ENCODE measurements at regions not wholly inside any gene's neighbourhood (a gene's known extent, or its start where the extent isn't known, plus 50 kb on each side); places are given as distances from the start of the nearest gene placed in this dataset.

GRCh38 chr5:136819526-136820302 is 454.4 kb upstream of the TRPC7 start:
- 38% methylated on average over 1 of the region's 1 CpG for WGBS (ENCODE audit: missing lambda C conversion rate)
- Histone ChIP-seq H3K4me1 (no peaks in the 10 kb centered on the region), H3K4me3 (no peak overlapping the region), H3K4me2 (no peak overlapping the region), H3K9me3 (no peaks in the 10 kb centered on the region), H3K27ac (no peak overlapping the region)
- CTCF ChIA-PET = interaction anchor here (0.9 kb wide), 1 partner anchor 9 kb away, joined by 3 read pairs; no protein-coding TSS in a partner anchor
- ATAC-seq (0 out of 6 replicates have a peak, but pooled peaks have one; percentile 32 to 43), DNase-seq (ENCODE audit: low read depth in 1 of 2, low spot score in 1 of 2) (no peak), FAIRE-seq (no peak)
- POLR2A ChIA-PET = no interaction called here
- TF ChIP-seq MAFK (IDR thresholded peaks at IDR 0.05; ENCODE audit: partially characterized antibody) (no peak), PHF8 (IDR thresholded peaks at IDR 0.05; ENCODE audit: borderline replicate concordance, low read depth) (no peak), NFE2L2 (conservative IDR thresholded peaks at IDR 0.05; ENCODE audit: low read length) (no peak), CBX8 (IDR thresholded peaks at IDR 0.05) (no peak), POLR2A (IDR thresholded peaks at IDR 0.05; ENCODE audit: low read length) (no peak), CBX2 (IDR thresholded peaks at IDR 0.05; ENCODE audit: borderline replicate concordance, low read depth) (no peak), NR3C1 (IDR thresholded peaks at IDR 0.05) (no peak), CHD4 (IDR thresholded peaks at IDR 0.05; ENCODE audit: borderline replicate concordance) (no peak), BCL3 (IDR thresholded peaks at IDR 0.05) (no peak), E2F6 (IDR thresholded peaks at IDR 0.05; ENCODE audit: borderline replicate concordance, low read depth) (no peak), EP300 (IDR thresholded peaks at IDR 0.05) (no peak), GATA3 (IDR thresholded peaks at IDR 0.05; ENCODE audit: borderline replicate concordance) (no peak), HMGXB4 (CRISPR knock-in tag; IDR thresholded peaks at IDR 0.05; ENCODE audit: borderline replicate concordance) (no peak), EHMT2 (IDR thresholded peaks at IDR 0.05; ENCODE audit: low read depth) (no peak)

GRCh38 chr5:136816327-136816726 is 451.0 kb upstream of the TRPC7 start:
- Histone ChIP-seq H3K27ac (no peak overlapping the region), H3K4me3 (no peak overlapping the region), H3K9me3 (no peaks in the 10 kb centered on the region), H3K4me2 (no peak overlapping the region), H3K4me1 (peaks cover 6% of the 10 kb centered on the region; the same call in 2 of the 3 replicates)
- POLR2A ChIA-PET = no interaction called here
- 43% methylated on average over 2 of the region's 2 CpGs for WGBS (ENCODE audit: missing lambda C conversion rate)
- CTCF ChIA-PET = interaction anchor here (0.6 to 1.0 kb wide), 2 partner anchors 62 to 1255 kb away, joined by 3 read pairs; no protein-coding TSS in a partner anchor
- no peak for DNase-seq (ENCODE audit: low read depth in 1 of 2, low spot score in 1 of 2)
- FAIRE-seq = no peak
- ATAC-seq = no peak
- TF ChIP-seq SMC3 (IDR thresholded peaks at IDR 0.05) = no peak
- TF ChIP-seq EHF (CRISPR knock-in tag; IDR thresholded peaks at IDR 0.05) = no peak
- TF ChIP-seq REST (IDR thresholded peaks at IDR 0.05) = no peak
- no peak for TF ChIP-seq NFE2L2 (conservative IDR thresholded peaks at IDR 0.05; ENCODE audit: low read length)
- no peak for TF ChIP-seq CBX8 (IDR thresholded peaks at IDR 0.05)
- no peak for TF ChIP-seq POLR2A (IDR thresholded peaks at IDR 0.05; ENCODE audit: low read length)
- no peak for TF ChIP-seq ESRRA (IDR thresholded peaks at IDR 0.05; ENCODE audit: borderline replicate concordance, low read length)
- TF ChIP-seq HOXB13 (CRISPR knock-in tag; IDR thresholded peaks at IDR 0.05; ENCODE audit: low read depth) = no peak
- TF ChIP-seq HDAC2 (IDR thresholded peaks at IDR 0.05) = no peak
- TF ChIP-seq CTCF (IDR thresholded peaks at IDR 0.05) = no peak
- TF ChIP-seq CHD4 (IDR thresholded peaks at IDR 0.05; ENCODE audit: borderline replicate concordance) = no peak
- TF ChIP-seq MAX (IDR thresholded peaks at IDR 0.05) = no peak
- TF ChIP-seq HEYL (CRISPR knock-in tag; IDR thresholded peaks at IDR 0.05) = no peak
- TF ChIP-seq JUN (IDR thresholded peaks at IDR 0.05) = no peak
- no peak for TF ChIP-seq PBX3 (IDR thresholded peaks at IDR 0.05)
- TF ChIP-seq RFX5 (IDR thresholded peaks at IDR 0.05) = no peak
- TF ChIP-seq PHF8 (IDR thresholded peaks at IDR 0.05; ENCODE audit: borderline replicate concordance, low read depth) = no peak
- no peak for TF ChIP-seq BHLHE40 (IDR thresholded peaks at IDR 0.05; ENCODE audit: low read depth, low read length)

All from A549 (cell line).